Immature natural killer cell (primary cell): ENCODE measurements at regions not wholly inside any gene's neighbourhood (a gene's known extent, or its start where the extent isn't known, plus 50 kb on each side); places are given as distances from the start of the nearest gene placed in this dataset.
"Not testable (repeated sequence)": the region's sequence is repeated elsewhere in the genome, so short reads cannot be mapped to it uniquely, and the experiment has no call there.

Source experiments
- DNase-seq, 3 donors: peaks; one replicate each; pipeline ENCODE4 v3.0.0; 2022; ENCODE audit warnings: mixed read lengths in 1 of 3
- H3K27ac Mint-ChIP-seq, 6 donors: one replicate each; pipeline ENCODE4 v1.8.0; 2020; ENCODE audit warnings: mixed read lengths in 6 of 6, mild to moderate bottlenecking in 5 of 6, inconsistent platforms in 4 of 6, moderate library complexity in 3 of 6
- H3K27me3 Mint-ChIP-seq, 3 donors: one replicate each; pipeline ENCODE4 v1.8.0; 2020 to 2021; ENCODE audit warnings: low read depth in 3 of 3, mild to moderate bottlenecking in 3 of 3, mixed read lengths in 3 of 3, moderate library complexity in 3 of 3, inconsistent platforms in 1 of 3
- H3K36me3 Mint-ChIP-seq, 3 donors: one replicate each; pipeline ENCODE4 v1.8.0; 2020; ENCODE audit warnings: mixed read lengths in 3 of 3, inconsistent platforms in 2 of 3, mild to moderate bottlenecking in 2 of 3
- H3K4me1 Mint-ChIP-seq, 2 donors: one replicate each; pipeline ENCODE4 v1.8.0; 2020; ENCODE audit warnings: inconsistent platforms in 2 of 2, mild to moderate bottlenecking in 2 of 2, mixed read lengths in 2 of 2, moderate library complexity in 1 of 2
- H3K4me3 Mint-ChIP-seq, 5 donors: one replicate each; pipeline ENCODE4 v1.8.0; 2020; ENCODE audit warnings: mild to moderate bottlenecking in 5 of 5, mixed read lengths in 5 of 5, inconsistent platforms in 3 of 5, moderate library complexity in 3 of 5
- H3K9me3 Mint-ChIP-seq, 6 donors: one replicate each; pipeline ENCODE4 v1.8.0; 2020; ENCODE audit warnings: mild to moderate bottlenecking in 6 of 6, mixed read lengths in 6 of 6, inconsistent platforms in 4 of 6, moderate library complexity in 3 of 6

DNA sequence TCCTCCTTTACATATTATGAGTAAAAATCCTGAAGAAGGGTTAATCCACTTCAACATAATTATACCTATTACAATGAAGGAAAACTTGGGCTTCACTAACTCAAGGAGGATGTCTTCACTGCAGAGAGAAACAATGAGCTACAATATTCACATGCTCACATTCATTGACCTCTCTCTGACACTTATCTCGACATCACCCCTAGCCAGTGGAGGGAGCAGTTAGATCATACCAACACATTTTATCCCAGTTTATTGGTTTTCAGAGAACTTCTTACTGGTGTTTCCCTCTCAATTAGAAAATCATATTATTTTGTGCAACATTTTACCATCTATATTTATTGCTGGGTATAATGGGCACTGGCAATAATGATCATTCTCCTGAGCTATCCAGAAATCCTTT is 646.5 kb downstream of the TENT5A start:
- Mint-ChIP-seq H3K4me3 (no peak overlapping the region), H3K9me3 (peaks cover 3 to 31% (median 9%) of the 10 kb centered on the region in 6 donors), H3K36me3 (no peaks in the 10 kb centered on the region), H3K27me3 (peaks cover 0 to 3% (median 0%) of the 10 kb centered on the region in 3 donors), H3K27ac (no peak overlapping the region), H3K4me1 (no peaks in the 10 kb centered on the region)
- DNase-seq = no peak

DNA sequence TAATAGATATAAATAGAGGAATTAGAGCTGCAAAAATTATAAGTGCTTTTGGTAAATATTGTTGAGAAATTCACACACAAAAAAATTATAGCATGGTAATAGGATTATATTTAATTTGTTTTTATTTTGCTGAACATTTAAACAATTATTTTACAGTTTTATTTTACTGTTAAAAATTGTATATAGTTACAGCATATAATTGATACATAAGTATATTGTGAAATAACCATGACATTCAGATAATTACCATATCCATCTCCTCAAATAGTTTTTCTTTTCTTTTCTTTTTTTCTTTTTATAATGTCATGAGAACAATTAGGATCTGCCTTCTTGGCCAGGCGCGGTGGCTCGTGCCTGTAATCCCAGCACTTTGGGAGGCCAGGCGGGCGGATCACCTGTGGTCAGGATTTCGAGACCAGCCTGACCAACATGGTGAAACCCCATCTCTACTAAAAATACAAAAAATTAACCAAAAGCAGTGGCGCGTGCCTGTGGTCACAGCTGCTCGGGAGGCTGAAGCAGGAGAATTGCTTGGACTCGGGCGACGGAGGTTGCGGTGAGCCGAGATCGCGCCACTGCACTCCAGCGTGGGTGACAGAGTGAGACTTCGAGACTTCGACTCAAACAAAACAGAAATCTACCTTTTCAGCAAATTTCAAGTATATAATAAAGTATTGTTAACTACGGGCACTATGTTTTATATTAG is 654.2 kb downstream of the TENT5A start:
- Mint-ChIP-seq H3K27ac (no peak overlapping the region), H3K27me3 (peaks cover 0 to 2% (median 0%) of the 10 kb centered on the region in 3 donors), H3K4me1 (no peaks in the 10 kb centered on the region), H3K4me3 (no peak overlapping the region), H3K9me3 (peaks cover 1 to 17% (median 12%) of the 10 kb centered on the region in 6 donors), H3K36me3 (no peaks in the 10 kb centered on the region)
- DNase-seq = no peak

DNA sequence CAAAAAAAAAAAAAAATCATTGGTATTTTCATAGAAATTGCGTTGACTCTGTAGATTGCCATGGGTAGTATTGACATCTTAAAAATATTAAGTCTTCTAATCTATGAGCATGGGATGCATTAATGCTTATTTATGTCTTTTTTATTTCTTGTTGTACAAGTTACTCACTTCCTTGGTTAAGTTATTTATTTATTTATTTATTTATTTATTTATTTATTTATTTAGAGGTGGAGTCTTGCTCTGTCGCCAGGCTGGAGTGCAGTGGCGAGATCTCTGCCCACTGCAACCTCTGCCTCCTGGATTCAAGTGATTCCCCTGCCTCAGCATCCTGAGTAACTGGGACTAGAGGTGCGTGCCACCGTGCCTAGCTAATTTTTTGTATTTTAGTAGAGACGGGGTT is 656.0 kb downstream of the TENT5A start:
- not testable (repeated sequence) for H3K27ac Mint-ChIP-seq, H3K36me3 Mint-ChIP-seq, H3K4me3 Mint-ChIP-seq, H3K4me1 Mint-ChIP-seq, H3K27me3 Mint-ChIP-seq, DNase-seq
- H3K9me3 Mint-ChIP-seq = peaks cover 1 to 11% (median 5%) of the 10 kb centered on the region in 6 donors

DNA sequence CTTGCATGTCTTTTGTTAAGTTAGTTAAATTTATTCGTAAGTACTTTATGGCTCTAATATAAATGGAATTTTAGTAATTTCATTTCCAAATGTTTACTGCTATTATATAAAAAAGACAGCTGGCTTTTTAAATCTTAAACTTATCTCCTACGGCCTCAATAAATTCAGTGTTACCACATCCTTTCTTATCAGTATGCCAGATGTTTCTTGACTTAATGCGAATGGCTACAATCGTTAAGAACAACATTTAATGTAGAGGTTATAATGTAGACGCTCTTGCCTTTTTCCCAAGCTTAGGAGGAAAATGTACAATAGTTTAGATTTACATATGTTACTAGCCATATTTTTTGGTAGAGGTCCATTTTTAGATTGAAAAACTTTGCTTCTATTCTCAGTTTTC is 659.4 kb downstream of the TENT5A start:
- Mint-ChIP-seq H3K36me3 (no peaks in the 10 kb centered on the region), H3K27me3 (no peaks in the 10 kb centered on the region), H3K27ac (no peak overlapping the region), H3K4me3 (no peak overlapping the region), H3K4me1 (no peaks in the 10 kb centered on the region), H3K9me3 (peaks cover 0 to 5% (median 0%) of the 10 kb centered on the region in 6 donors)
- no peak for DNase-seq

DNA sequence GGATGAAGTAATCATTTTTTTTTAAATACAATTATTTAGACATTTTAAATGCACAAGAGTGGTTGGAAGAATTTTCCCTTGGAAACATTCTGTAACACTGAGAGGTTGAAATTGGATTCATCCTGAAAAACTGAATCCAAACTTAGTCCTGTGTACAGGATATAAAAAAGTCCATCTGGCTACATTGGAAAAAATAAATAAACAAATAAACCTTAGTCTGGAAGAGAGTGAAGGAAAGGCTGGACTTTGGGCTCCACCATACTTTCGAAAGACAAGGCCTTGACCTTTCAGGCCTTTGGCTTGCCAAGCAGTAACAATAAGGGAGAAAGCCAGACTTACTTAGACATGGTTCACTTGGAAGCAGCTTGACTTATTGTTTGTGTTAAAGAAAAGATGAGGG is 664.3 kb downstream of the TENT5A start:
- DNase-seq = no peak
- no peaks in the 10 kb centered on the region for H3K9me3 Mint-ChIP-seq
- no peaks in the 10 kb centered on the region for H3K27me3 Mint-ChIP-seq
- no peak overlapping the region for H3K27ac Mint-ChIP-seq
- H3K4me1 Mint-ChIP-seq = no peaks in the 10 kb centered on the region
- H3K4me3 Mint-ChIP-seq = no peak overlapping the region
- no peaks in the 10 kb centered on the region for H3K36me3 Mint-ChIP-seq

DNA sequence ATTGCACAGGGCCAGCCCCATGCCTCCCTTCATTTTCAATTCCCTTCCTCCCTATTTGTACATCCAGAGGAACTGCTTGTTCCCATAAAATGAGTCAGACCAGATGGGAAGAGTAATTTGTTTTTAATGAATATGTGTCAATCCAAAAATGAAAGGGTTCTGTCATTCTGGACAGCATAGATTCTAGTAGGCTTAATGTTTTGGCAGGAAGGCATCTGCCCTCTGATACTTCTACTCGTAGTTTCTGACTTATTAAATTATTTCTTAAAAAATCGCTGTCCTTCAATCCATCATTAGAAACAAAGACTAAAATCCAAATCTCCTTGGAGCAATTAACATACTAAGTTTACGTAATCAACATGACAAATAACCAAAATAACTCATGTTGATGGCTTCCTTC is 665.5 kb downstream of the TENT5A start:
- Mint-ChIP-seq H3K36me3 (no peaks in the 10 kb centered on the region), H3K27me3 (no peaks in the 10 kb centered on the region), H3K27ac (no peak overlapping the region), H3K9me3 (peaks cover 0 to under 1% (median 0%) of the 10 kb centered on the region in 6 donors), H3K4me1 (no peaks in the 10 kb centered on the region), H3K4me3 (no peak overlapping the region)
- DNase-seq = no peak

DNA sequence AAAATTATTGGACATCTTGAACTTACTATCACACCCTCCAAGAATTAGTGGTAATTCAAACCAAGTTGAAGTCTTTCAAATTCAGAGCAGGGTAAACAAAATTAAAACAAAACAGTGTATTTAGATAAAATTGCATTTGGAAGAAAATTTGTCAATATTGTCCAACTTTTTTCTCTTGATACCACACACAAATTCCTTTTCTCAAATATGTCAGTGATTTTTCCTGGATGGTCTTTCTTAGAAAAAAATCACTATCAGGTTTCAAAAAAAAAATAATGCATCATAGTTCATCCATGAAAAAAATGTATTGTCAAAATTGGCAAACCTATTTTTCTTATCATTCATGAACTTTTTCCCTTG is 667.1 kb downstream of the TENT5A start:
- Mint-ChIP-seq H3K9me3 (peaks cover 0 to 12% (median 2%) of the 10 kb centered on the region in 6 donors), H3K4me3 (no peak overlapping the region), H3K4me1 (no peaks in the 10 kb centered on the region), H3K27ac (no peak overlapping the region), H3K36me3 (no peaks in the 10 kb centered on the region), H3K27me3 (no peaks in the 10 kb centered on the region)
- no peak for DNase-seq

DNA sequence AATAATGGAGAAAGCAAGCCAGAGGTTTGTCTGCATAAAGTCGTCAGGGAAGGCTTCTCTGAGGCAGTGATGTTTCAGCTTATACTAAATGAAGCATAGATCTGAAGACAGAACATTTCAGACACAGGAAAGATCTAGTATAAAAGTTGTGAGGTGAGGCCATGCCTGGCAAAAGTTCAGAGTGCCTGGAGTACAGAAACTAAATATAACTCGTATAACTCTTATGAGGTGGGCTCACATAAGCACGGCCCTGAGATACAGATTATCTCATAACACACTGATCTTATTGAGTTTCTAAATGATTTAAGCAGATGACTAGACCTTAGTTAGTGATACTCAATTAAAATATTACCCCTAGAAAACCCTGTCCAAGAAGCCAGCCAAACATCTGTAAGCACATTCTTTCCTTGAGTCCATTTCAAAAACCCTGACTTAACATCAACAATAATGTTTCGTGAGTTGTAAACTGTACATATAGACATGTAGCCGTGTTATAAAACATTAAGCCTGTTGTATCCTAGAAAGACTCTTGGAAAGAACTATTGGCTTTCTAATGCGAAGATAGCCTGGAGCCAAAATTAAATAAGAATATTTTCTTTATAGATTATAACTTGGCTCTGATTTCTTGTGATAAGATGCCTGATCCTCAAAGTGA is 667.6 kb downstream of the TENT5A start:
- no peak overlapping the region for H3K27ac Mint-ChIP-seq
- H3K36me3 Mint-ChIP-seq = no peaks in the 10 kb centered on the region
- no peaks in the 10 kb centered on the region for H3K4me1 Mint-ChIP-seq
- H3K9me3 Mint-ChIP-seq = peaks cover 0 to 13% (median 2%) of the 10 kb centered on the region in 6 donors
- no peak for DNase-seq
- no peaks in the 10 kb centered on the region for H3K27me3 Mint-ChIP-seq
- no peak overlapping the region for H3K4me3 Mint-ChIP-seq

DNA sequence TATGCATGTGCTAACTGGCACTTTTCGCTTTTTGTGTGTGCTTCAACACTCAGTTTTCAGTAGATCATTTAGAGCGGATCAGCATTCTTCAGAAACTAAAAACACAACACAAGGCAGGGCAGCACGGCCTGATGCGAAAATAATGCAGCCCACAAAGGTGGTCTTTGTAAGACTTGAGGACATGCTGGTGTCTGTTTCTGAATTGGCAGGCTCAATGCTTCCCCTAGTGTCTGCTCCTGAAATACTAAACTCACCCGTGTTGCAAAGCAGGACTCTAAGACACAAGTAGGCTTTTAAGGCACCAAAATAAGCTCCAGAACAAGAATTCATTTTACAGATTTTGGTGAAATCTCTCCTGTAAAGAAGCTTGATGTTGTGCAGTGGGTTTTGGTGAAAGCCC is 676.5 kb downstream of the TENT5A start:
- Mint-ChIP-seq H3K36me3 (no peaks in the 10 kb centered on the region), H3K9me3 (peaks cover 0 to 11% (median 3%) of the 10 kb centered on the region in 6 donors), H3K27me3 (peaks cover 0 to 1% (median 0%) of the 10 kb centered on the region in 3 donors), H3K4me3 (no peak overlapping the region), H3K27ac (no peak overlapping the region), H3K4me1 (no peaks in the 10 kb centered on the region)
- DNase-seq = no peak

DNA sequence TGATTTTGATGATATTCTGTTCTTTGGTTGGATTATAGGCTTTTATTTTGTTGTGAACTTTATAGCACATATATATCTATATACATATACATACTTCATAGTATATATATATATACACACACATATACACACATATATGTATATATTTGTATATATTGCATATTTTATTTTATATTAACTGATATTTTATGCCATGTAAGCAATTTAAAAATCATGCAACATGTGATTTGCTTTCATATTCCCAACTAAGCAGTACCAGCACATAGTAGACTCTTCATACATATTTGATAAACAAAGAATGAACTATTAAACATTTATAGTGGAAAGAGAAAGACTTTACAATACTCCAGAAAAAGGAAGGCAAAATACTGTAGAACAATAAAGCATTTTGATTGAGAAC is 679.2 kb downstream of the TENT5A start:
- peaks cover 0 to 10% (median 2%) of the 10 kb centered on the region in 6 donors for H3K9me3 Mint-ChIP-seq
- no peak for DNase-seq
- H3K4me3 Mint-ChIP-seq = no peak overlapping the region
- H3K36me3 Mint-ChIP-seq = no peaks in the 10 kb centered on the region
- H3K27me3 Mint-ChIP-seq = peaks cover 0 to 3% (median 2%) of the 10 kb centered on the region in 3 donors
- H3K4me1 Mint-ChIP-seq = no peaks in the 10 kb centered on the region
- no peak overlapping the region for H3K27ac Mint-ChIP-seq

DNA sequence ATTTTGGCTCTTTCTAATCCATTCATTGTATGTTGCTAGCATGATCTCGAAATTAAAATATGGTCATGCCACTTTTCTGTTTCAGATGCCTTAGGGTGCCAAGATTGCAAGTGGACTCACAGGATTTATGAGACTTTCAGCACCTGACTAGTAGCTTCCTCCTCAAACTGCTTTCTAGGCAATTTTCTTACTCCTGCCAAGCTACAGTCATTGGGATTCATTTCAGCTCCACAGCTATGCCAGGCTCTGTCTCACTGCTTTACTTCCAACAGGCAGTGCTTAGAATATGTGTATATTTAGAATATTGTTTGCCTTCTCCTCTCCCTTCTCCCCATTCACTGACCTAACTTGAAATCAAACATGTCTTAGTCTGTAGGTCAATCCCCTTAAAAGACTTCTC is 681.4 kb downstream of the TENT5A start:
- no peaks in the 10 kb centered on the region for H3K4me1 Mint-ChIP-seq
- H3K27me3 Mint-ChIP-seq = peaks cover 0 to 3% (median 2%) of the 10 kb centered on the region in 3 donors
- no peaks in the 10 kb centered on the region for H3K36me3 Mint-ChIP-seq
- peaks cover 0 to 10% (median 2%) of the 10 kb centered on the region in 6 donors for H3K9me3 Mint-ChIP-seq
- no peak overlapping the region for H3K27ac Mint-ChIP-seq
- no peak for DNase-seq
- no peak overlapping the region for H3K4me3 Mint-ChIP-seq

DNA sequence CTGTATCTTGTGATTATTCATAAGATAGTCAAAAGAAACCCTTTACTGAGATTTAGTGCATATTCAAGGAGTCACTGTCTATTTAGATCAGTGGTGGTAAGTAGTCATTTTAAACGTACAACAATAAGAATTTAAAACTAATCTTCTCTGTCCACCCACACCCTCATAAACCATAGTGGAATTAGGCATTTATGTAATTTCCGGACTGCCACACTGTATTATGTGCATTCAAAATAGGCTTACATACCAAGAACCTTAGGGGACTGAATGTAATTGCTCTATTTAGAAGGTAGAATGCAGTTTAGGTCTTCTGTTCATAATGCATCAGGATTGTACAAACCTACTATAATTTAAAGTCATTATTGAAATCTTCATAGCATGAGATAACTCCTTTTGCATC is 685.4 kb downstream of the TENT5A start:
- no peaks in the 10 kb centered on the region for H3K36me3 Mint-ChIP-seq
- H3K27me3 Mint-ChIP-seq = peaks cover 0 to 2% (median 2%) of the 10 kb centered on the region in 3 donors
- H3K9me3 Mint-ChIP-seq = peaks cover 0 to 27% (median 5%) of the 10 kb centered on the region in 6 donors
- no peaks in the 10 kb centered on the region for H3K4me1 Mint-ChIP-seq
- DNase-seq = no peak
- H3K4me3 Mint-ChIP-seq = no peak overlapping the region
- no peak overlapping the region for H3K27ac Mint-ChIP-seq

DNA sequence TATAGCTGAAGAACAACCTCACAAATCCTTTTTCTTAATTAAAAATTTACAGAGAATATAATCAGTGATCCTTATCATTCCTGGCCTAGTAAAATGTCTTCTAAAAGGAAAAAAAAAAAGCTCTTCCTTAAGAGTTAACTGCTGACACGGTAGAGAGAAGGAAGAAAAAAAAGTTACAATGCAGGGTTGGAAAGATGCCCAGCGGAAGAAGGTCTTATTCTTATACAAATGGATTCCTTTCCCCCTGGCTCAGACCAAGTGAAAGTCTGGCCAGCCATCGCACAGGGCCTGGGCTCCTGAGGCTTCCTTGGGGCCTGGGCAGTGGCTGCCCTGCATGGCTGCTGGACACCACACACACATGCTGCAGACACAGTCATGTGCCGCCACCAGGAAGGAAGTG is 688.6 kb downstream of the TENT5A start:
- H3K9me3 Mint-ChIP-seq = peaks cover 0 to 22% (median 5%) of the 10 kb centered on the region in 6 donors
- no peaks in the 10 kb centered on the region for H3K36me3 Mint-ChIP-seq
- H3K4me1 Mint-ChIP-seq = no peaks in the 10 kb centered on the region
- no peak overlapping the region for H3K27ac Mint-ChIP-seq
- H3K27me3 Mint-ChIP-seq = no peaks in the 10 kb centered on the region
- no peak for DNase-seq
- no peak overlapping the region for H3K4me3 Mint-ChIP-seq

DNA sequence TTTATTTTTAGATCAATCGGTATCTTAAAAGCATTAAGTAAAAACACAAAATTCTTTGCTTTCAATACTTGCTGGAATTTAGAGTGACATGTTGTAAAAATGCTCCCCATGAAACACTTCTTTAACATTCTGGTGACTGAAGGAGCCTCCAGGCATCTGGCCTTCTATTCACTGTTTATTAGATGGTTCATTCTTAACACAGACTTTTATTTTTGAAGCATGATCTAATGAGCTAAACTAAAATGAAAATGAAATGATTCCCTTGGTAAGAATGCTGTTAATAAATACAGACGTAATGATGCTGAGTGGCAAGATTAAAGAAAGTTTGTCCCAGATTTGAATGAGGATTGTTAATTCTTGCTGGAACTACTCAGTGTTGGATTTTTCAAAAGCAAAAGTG is 698.4 kb downstream of the TENT5A start:
- Mint-ChIP-seq H3K9me3 (peaks cover 0 to 16% (median 8%) of the 10 kb centered on the region in 6 donors), H3K36me3 (no peaks in the 10 kb centered on the region), H3K4me3 (no peak overlapping the region), H3K27me3 (peaks cover 0 to 2% (median 1%) of the 10 kb centered on the region in 3 donors), H3K27ac (no peak overlapping the region), H3K4me1 (no peaks in the 10 kb centered on the region)
- no peak for DNase-seq

DNA sequence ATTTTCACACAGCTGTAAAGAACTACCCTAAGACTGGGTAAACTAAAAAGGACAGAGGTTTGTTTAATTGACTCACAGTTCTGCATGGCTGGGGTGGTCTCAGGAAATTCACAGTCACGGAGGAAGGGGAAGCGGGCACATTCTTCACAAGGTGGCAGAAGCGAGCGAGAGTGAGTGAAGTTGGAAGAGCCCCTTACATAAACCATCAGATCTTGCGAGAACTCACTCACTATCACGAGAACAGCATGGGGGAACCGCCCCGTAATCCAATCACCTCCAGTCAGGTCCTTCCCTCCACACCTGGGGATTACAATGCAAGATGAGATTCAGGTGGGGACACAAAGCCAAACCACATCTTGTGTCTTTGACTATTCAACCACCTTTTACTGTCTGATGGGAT is 700.5 kb downstream of the TENT5A start:
- Mint-ChIP-seq H3K27ac (no peak overlapping the region), H3K4me3 (no peak overlapping the region), H3K9me3 (peaks cover 0 to 4% (median under 1%) of the 10 kb centered on the region in 6 donors), H3K27me3 (peaks cover 0 to under 1% (median 0%) of the 10 kb centered on the region in 3 donors), H3K4me1 (no peaks in the 10 kb centered on the region), H3K36me3 (no peaks in the 10 kb centered on the region)
- no peak for DNase-seq
